A549 (cell line): ENCODE measurements at regions not wholly inside any gene's neighbourhood (a gene's known extent, or its start where the extent isn't known, plus 50 kb on each side); places are given as distances from the start of the nearest gene placed in this dataset.

Experiments
- ATAC-seq, 2 experiments: fragments of 200-7000 bp in 1 of 2; fragments of >200 bp in 1 of 2; cut with Nextera tagmentation in 1 of 2; cut with Tn5 transposase in 1 of 2; 3 replicates each; pipeline versions ENCODE4 v1.8.0 to v1.9.1; 2018 to 2020; ENCODE audit warnings: mild to moderate bottlenecking in 1 of 2, moderate library complexity in 1 of 2
- CTCF ChIA-PET: fragments of 300-600 bp; sonication (Branson Sonifier 250); formaldehyde crosslinking; extraction: SDS; loops from one replicate; lab custom pipeline; 2021; ENCODE audit warnings: antibody characterized with exemption, inconsistent platforms; lab: Yijun Ruan, JAX
- POLR2A ChIA-PET: fragments of 350-600 bp; formaldehyde crosslinking; extraction: SDS; loops from one replicate; lab custom pipeline; 2021; ENCODE audit warnings: antibody characterized with exemption, inconsistent platforms; lab: Yijun Ruan, JAX
- DNase-seq, 2 experiments: peaks; one replicate each; pipeline versions ENCODE4 v3.0.0 to v3.0.0-alpha.2; 2011 to 2016; ENCODE audit warnings: low read depth in 1 of 2, low spot score in 1 of 2
- FAIRE-seq: peaks from 2 replicates; lab custom pipeline; 2011; peaks lifted over from hg19 to GRCh38; lab: Jason Lieb, UNC
- H3K27ac ChIP-seq, 2 experiments: fragments of >200 bp; sonication (Bioruptor Twin); formaldehyde crosslinking; 3 replicates each; pipeline ENCODE4 v1.5.1; 2016 to 2017
- H3K4me1 ChIP-seq: fragments of >200 bp; sonication (Bioruptor Twin); formaldehyde crosslinking; 3 replicates; pipeline ENCODE4 v1.6.1; 2016
- H3K4me2 ChIP-seq: fragments of >200 bp; sonication (Bioruptor Twin); formaldehyde crosslinking; 3 replicates; pipeline ENCODE4 v1.6.1; 2016
- H3K4me3 ChIP-seq: fragments of >200 bp; sonication (Bioruptor Twin); formaldehyde crosslinking; 3 replicates; pipeline ENCODE4 v1.5.1; 2016
- H3K9me3 ChIP-seq: fragments of >200 bp; sonication (Bioruptor Twin); formaldehyde crosslinking; 3 replicates; pipeline ENCODE4 v1.6.1; 2016
- BHLHE40 ChIP-seq: IDR thresholded peaks from 2 replicates; pipeline ENCODE4 v1.6.1; 2012; ENCODE audit warnings: low read depth, low read length, inconsistent platforms
- CBX8 ChIP-seq: fragments of 200-600 bp; sonication (generic); IDR thresholded peaks from 2 replicates; pipeline ENCODE4 v1.6.1; 2016
- CEBPB ChIP-seq, 2 experiments: fragments of >200 bp in 1 of 2; sonication (Bioruptor Twin) in 1 of 2; formaldehyde crosslinking in 1 of 2; IDR thresholded peaks; 2 replicates each; pipeline ENCODE4 v1.6.1; 2012 to 2016
- CHD4 ChIP-seq: fragments of 200-600 bp; sonication (generic); IDR thresholded peaks from 2 replicates; pipeline ENCODE4 v1.6.1; 2016; ENCODE audit warnings: antibody characterized with exemption, mild to moderate bottlenecking, borderline replicate concordance
- EHF ChIP-seq: fragments of 250-450 bp; sonication (Bioruptor Pico); IDR thresholded peaks from 2 replicates; pipeline ENCODE4 v1.5.0; 2020; ENCODE audit warnings: mild to moderate bottlenecking
- FOXS1 ChIP-seq: fragments of 250-450 bp; sonication (Bioruptor Pico); IDR thresholded peaks from 2 replicates; pipeline ENCODE4 v1.5.0; 2020; ENCODE audit warnings: mild to moderate bottlenecking, moderate library complexity
- HDAC2 ChIP-seq: fragments of 200-600 bp; sonication (generic); IDR thresholded peaks from 2 replicates; pipeline ENCODE4 v1.6.1; 2016
- HOXA7 ChIP-seq: fragments of 250-450 bp; sonication (Bioruptor Pico); IDR thresholded peaks from 2 replicates; pipeline ENCODE4 v1.5.0; 2020; ENCODE audit warnings: mild to moderate bottlenecking, moderate library complexity
- HOXB13 ChIP-seq: fragments of 250-450 bp; sonication (Bioruptor Pico); IDR thresholded peaks from 2 replicates; pipeline ENCODE4 v1.5.0; 2020; ENCODE audit warnings: low read depth, mild to moderate bottlenecking, moderate library complexity
- HOXB5 ChIP-seq: fragments of 250-450 bp; sonication (Bioruptor Pico); IDR thresholded peaks from 2 replicates; pipeline ENCODE4 v1.5.0; 2020; ENCODE audit warnings: mild to moderate bottlenecking, moderate library complexity
- JUN ChIP-seq, 2 experiments: fragments of >200 bp; sonication (Bioruptor Twin); formaldehyde crosslinking; IDR thresholded peaks; 2 replicates in 1 of 2; 3 replicates in 1 of 2; pipeline ENCODE4 v1.6.1; 2016 to 2017
- KDM1A ChIP-seq: fragments of 200-600 bp; sonication (generic); IDR thresholded peaks from 2 replicates; pipeline ENCODE4 v1.6.1; 2016; ENCODE audit warnings: low read depth, mild to moderate bottlenecking
- KDM5A ChIP-seq: fragments of 200-600 bp; sonication (generic); IDR thresholded peaks from 2 replicates; pipeline ENCODE4 v1.6.1; 2016; ENCODE audit warnings: antibody characterized with exemption, mild to moderate bottlenecking
- MAFK ChIP-seq: fragments of 450-650 bp; IDR thresholded peaks from 2 replicates; pipeline ENCODE4 v1.6.1; 2014; ENCODE audit not compliant: partially characterized antibody
- MAZ ChIP-seq: fragments of 150-350 bp; IDR thresholded peaks from 2 replicates; pipeline ENCODE4 v1.6.1; 2014; ENCODE audit warnings: antibody characterized with exemption, low read depth, low read length, borderline replicate concordance
- NFE2L2 ChIP-seq: fragments of 150-350 bp; conservative IDR thresholded peaks from 2 replicates; pipeline ENCODE4 v1.6.1; 2014; ENCODE audit warnings: low read length
- RARB ChIP-seq: fragments of 250-450 bp; sonication (Bioruptor Pico); IDR thresholded peaks from 2 replicates; pipeline ENCODE4 v1.8.0; 2021; ENCODE audit warnings: mild to moderate bottlenecking, moderate library complexity
- RCOR1 ChIP-seq: fragments of 150-350 bp; IDR thresholded peaks from 2 replicates; pipeline ENCODE4 v1.6.1; 2014; ENCODE audit warnings: antibody characterized with exemption, low read length, low read depth
- RFX5 ChIP-seq: fragments of 450-650 bp; IDR thresholded peaks from 2 replicates; pipeline ENCODE4 v1.7.1; 2014; ENCODE audit warnings: antibody characterized with exemption, mild to moderate bottlenecking, moderate library complexity
- RNF2 ChIP-seq: fragments of 200-600 bp; sonication (generic); IDR thresholded peaks from 2 replicates; pipeline ENCODE4 v1.6.1; 2016; ENCODE audit warnings: low read depth, mild to moderate bottlenecking, antibody characterized with exemption, moderate library complexity, borderline replicate concordance
- SREBF2 ChIP-seq: fragments of 450-650 bp; IDR thresholded peaks from 2 replicates; pipeline ENCODE4 v1.6.1; 2014; ENCODE audit warnings: mild to moderate bottlenecking, moderate library complexity
- TP53 ChIP-seq: fragments of 250-450 bp; sonication (Bioruptor Pico); IDR thresholded peaks from 2 replicates; pipeline ENCODE4 v1.5.0; 2021; ENCODE audit warnings: mild to moderate bottlenecking, moderate library complexity
- WGBS: methylation state at CpG from one replicate; pipeline ENCODE4 v1.1.6; 2017; ENCODE audit errors: missing lambda C conversion rate; 5-methylcytosine and 5-hydroxymethylcytosine counted together
- TF ChIP-seq, protein P1 (sequence below): fragments of 250-450 bp; sonication (Bioruptor Pico); IDR thresholded peaks from 2 replicates; pipeline ENCODE4 v1.5.0; 2020; ENCODE audit warnings: low read depth, mild to moderate bottlenecking, moderate library complexity
- TF ChIP-seq, protein P2 (sequence below): fragments of 450-650 bp; IDR thresholded peaks from 2 replicates; pipeline ENCODE4 v1.6.1; 2014; ENCODE audit warnings: antibody characterized with exemption
- TF ChIP-seq, protein P3 (sequence below): IDR thresholded peaks from 2 replicates; pipeline ENCODE4 v1.6.1; 2012
- TF ChIP-seq, protein P4 (sequence below): fragments of >200 bp; sonication (Bioruptor Twin); formaldehyde crosslinking; IDR thresholded peaks from 2 replicates; pipeline ENCODE4 v1.6.1; 2016
- TF ChIP-seq, protein P5 (sequence below): IDR thresholded peaks from 2 replicates; pipeline ENCODE4 v1.6.1; 2012; ENCODE audit warnings: low read depth, borderline replicate concordance
- TF ChIP-seq, protein P6 (sequence below): fragments of >200 bp; sonication (Bioruptor Twin); formaldehyde crosslinking; IDR thresholded peaks from 3 replicates; pipeline ENCODE4 v1.6.1; 2016

DNA sequence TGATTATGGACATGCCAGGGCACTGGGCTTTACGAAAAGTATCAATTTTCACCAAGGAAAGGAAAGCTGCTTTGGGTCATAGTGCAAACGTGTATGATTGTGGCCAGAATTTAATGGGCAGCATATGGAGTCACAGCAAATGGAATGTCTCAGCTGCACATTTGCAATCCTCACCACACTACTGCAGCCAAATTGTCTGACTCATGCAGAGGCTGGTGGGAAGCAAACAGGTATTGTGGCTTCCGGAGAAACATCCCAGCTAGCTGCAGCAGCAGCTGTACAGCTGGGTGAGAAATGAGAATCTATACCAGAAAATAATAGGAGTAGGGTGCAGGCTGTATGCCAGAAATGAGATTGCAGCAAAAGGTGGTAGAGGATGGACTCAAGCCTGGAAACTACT lies 374.7 kb upstream of the VWC2 start (continued):
- TF ChIP-seq JUN (IDR thresholded peaks at IDR 0.05) (no peak), MAFK (no peak), CBX8 (no peak), RARB (CRISPR knock-in tag) (no peak)
- TF ChIP-seq, all 56 proteins: peak for 0

DNA sequence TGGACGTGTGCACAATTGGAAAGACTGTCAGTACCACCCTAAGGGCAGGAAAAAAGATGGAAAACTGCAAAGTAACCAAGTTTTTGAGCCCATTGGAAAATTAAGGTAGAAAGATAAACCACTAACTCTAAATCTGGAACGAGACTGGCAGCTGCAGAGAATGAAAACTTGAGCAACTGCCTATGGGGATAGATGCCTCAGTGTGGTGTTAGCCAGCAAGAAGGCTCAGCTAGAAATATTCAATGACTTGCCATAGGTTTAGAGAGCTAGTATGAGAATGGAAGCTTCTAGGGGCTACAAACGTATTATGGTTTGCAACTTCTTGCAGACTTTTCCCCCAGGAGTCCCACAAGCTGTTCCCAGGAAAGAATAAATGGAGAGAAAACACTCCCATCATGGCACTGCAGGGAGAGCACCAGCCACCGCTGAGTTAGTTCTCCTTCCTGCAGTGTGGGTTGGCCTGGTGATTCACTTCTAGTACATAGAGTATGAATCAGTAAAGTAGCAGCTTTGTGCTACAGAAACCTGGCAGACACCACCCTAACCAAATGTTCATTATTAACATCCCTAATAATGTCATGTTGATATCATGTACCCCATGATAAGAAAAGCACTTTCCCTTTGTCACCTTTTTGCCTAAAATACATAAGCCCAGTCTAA lies 372.4 kb upstream of the VWC2 start:
- TF ChIP-seq, protein P1, sequence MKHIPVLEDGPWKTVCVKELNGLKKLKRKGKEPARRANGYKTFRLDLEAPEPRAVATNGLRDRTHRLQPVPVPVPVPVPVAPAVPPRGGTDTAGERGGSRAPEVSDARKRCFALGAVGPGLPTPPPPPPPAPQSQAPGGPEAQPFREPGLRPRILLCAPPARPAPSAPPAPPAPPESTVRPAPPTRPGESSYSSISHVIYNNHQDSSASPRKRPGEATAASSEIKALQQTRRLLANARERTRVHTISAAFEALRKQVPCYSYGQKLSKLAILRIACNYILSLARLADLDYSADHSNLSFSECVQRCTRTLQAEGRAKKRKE, result no peak
- TF ChIP-seq EHF (CRISPR knock-in tag), result no peak
- TF ChIP-seq TP53 (CRISPR knock-in tag), result no peak
- TF ChIP-seq MAZ, result no peak
- no peak for TF ChIP-seq HOXB5 (CRISPR knock-in tag)
- no peak for TF ChIP-seq BHLHE40
- TF ChIP-seq, protein P2, sequence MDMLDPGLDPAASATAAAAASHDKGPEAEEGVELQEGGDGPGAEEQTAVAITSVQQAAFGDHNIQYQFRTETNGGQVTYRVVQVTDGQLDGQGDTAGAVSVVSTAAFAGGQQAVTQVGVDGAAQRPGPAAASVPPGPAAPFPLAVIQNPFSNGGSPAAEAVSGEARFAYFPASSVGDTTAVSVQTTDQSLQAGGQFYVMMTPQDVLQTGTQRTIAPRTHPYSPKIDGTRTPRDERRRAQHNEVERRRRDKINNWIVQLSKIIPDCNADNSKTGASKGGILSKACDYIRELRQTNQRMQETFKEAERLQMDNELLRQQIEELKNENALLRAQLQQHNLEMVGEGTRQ, result no peak
- no peak for TF ChIP-seq KDM1A
- TF ChIP-seq, protein P3, sequence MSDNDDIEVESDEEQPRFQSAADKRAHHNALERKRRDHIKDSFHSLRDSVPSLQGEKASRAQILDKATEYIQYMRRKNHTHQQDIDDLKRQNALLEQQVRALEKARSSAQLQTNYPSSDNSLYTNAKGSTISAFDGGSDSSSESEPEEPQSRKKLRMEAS, result no peak
- no peak for TF ChIP-seq JUN (IDR thresholded peaks at IDR 0.05)
- no peak for TF ChIP-seq RFX5
- TF ChIP-seq RNF2, result no peak
- no peak for TF ChIP-seq HOXA7 (CRISPR knock-in tag)
- TF ChIP-seq SREBF2, result no peak
- TF ChIP-seq FOXS1, result no peak
- ATAC-seq, result no peak
- Histone ChIP-seq H3K4me2 (no peak overlapping the region), H3K9me3 (no peaks in the 10 kb centered on the region), H3K27ac (no peak overlapping the region), H3K4me3 (no peak overlapping the region), H3K4me1 (no peaks in the 10 kb centered on the region)
- 3% methylated on average over 4 of the region's 4 CpGs for whole genome bisulfite sequencing
- ChIA-PET CTCF (no interaction called here), POLR2A (no interaction called here)
- FAIRE-seq, result no peak
- no peak for DNase-seq

DNA sequence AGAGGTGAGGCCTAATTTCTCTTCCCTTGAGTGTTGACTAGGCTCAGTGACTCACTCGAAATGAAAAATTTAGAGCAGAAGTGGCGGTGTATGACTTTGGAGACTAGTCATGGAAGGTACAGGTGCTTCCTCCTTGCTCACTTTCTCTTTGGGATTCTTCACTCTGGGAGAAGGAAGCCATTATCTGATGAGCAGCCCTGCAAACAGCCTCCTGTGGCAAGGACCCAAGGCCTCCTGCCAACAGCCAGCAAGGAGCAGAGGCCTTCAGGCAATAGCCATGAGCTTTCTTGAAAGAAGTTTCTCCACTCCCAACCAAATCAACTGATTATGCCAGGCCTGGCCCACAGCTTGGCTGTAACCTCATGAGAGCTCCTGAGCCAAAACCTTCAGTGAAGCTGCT lies 369.6 kb upstream of the VWC2 start:
- Histone ChIP-seq H3K4me2 (no peak overlapping the region), H3K27ac (no peak overlapping the region), H3K4me3 (no peak overlapping the region)
- ChIA-PET POLR2A (no interaction called here), CTCF (no interaction called here)
- DNase-seq, result no peak
- TF ChIP-seq CEBPB (IDR thresholded peaks at IDR 0.05) (no peak), NFE2L2 (no peak), CHD4 (no peak), KDM5A (no peak), RCOR1 (no peak), TP53 (CRISPR knock-in tag) (no peak), HDAC2 (no peak), HOXB13 (CRISPR knock-in tag) (no peak), RNF2 (no peak)
- TF ChIP-seq, protein P4, sequence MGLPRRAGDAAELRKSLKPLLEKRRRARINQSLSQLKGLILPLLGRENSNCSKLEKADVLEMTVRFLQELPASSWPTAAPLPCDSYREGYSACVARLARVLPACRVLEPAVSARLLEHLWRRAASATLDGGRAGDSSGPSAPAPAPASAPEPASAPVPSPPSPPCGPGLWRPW, result no peak
- TF ChIP-seq, protein P5, sequence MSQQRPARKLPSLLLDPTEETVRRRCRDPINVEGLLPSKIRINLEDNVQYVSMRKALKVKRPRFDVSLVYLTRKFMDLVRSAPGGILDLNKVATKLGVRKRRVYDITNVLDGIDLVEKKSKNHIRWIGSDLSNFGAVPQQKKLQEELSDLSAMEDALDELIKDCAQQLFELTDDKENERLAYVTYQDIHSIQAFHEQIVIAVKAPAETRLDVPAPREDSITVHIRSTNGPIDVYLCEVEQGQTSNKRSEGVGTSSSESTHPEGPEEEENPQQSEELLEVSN, result no peak
- TF ChIP-seq, protein P6, sequence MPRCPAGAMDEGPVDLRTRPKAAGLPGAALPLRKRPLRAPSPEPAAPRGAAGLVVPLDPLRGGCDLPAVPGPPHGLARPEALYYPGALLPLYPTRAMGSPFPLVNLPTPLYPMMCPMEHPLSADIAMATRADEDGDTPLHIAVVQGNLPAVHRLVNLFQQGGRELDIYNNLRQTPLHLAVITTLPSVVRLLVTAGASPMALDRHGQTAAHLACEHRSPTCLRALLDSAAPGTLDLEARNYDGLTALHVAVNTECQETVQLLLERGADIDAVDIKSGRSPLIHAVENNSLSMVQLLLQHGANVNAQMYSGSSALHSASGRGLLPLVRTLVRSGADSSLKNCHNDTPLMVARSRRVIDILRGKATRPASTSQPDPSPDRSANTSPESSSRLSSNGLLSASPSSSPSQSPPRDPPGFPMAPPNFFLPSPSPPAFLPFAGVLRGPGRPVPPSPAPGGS, result no peak
- TF ChIP-seq, all 56 proteins: peak for 0
- no peak for ATAC-seq
- WGBS, result 6% methylated on average over 2 of the region's 2 CpGs
- 0 out of 3 replicates have a peak, but pooled peaks cover 2% of the 10 kb centered on the region for H3K9me3 ChIP-seq
- H3K4me1 ChIP-seq, result no peaks in the 10 kb centered on the region
- FAIRE-seq, result no peak
